ENCODE measurements at regions not wholly inside any gene's neighbourhood (a gene's known extent, or its start where the extent isn't known, plus 50 kb on each side); places are given as distances from the start of the nearest gene placed in this dataset.

DNA sequence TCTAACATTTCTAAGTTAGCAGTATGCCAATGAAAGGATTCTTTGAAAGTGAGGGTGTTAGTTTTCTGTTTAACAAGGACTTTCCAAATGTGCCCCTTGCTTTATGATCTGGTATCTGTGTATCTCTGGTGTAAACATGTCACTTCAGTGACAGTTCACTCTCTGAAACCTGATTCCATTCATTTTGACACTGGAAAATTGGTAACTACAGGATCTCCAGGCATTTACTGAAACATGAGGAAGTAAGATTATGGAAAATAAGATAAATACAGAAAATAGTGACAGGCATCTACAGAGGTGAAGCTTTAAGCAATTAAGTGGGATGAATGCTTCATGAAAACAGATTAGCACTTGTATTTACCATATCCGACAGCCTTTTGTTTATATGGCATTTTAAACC is 101.6 kb upstream of the MYO16 start:
- DNase-seq (no peak), ATAC-seq (ENCODE audit: poor library complexity) (no peak)
- Histone ChIP-seq H3K27ac (ENCODE audit: low read depth in 1 of 2, low read length in 2 of 2) (no peak overlapping the region), H3K4me1 (ENCODE audit: insufficient read depth, low read length) (no peaks in the 10 kb centered on the region), H3K27me3 (ENCODE audit: control insufficient read depth in 1 of 2, insufficient read depth in 2 of 2, low read length in 2 of 2) (no peaks in the 10 kb centered on the region), H3K36me3 (ENCODE audit: insufficient read depth, low read length) (no peaks in the 10 kb centered on the region), H3K9me3 (ENCODE audit: control insufficient read depth in 1 of 2, insufficient read depth in 1 of 2, low read length in 2 of 2) (peaks cover 0 to 7% of the 10 kb centered on the region in 2 experiments), H3K4me3 (ENCODE audit: low read length) (no peak overlapping the region)
- POLR2A ChIA-PET, result no interaction called here
- no peaks in the 10 kb centered on the region for H3K9me3 Mint-ChIP-seq
- CTCF ChIA-PET, result no interaction called here
- intact Hi-C loops (cut with DNase I, micrococcal nuclease), result no loop called here
- H3K36me3 Mint-ChIP-seq (ENCODE audit: low read depth), result no peaks in the 10 kb centered on the region
- H3K4me1 Mint-ChIP-seq (ENCODE audit: low read depth), result no peaks in the 10 kb centered on the region
- H3K27ac Mint-ChIP-seq, result no peak overlapping the region
- TF ChIP-seq CTCF (IDR thresholded peaks at IDR 0.05), result no peak
- peaks cover 15% of the 10 kb centered on the region for H3K27me3 Mint-ChIP-seq
- H3K4me3 Mint-ChIP-seq, result no peak overlapping the region

- CTCF ChIA-PET, result no interaction called here
- no peak overlapping the region for H3K4me3 ChIP-seq (ENCODE audit: low read length)
- ATAC-seq (ENCODE audit: poor library complexity) (no peak), DNase-seq (no peak)
- Mint-ChIP-seq H3K9me3 (no peaks in the 10 kb centered on the region), H3K27ac (no peak overlapping the region), H3K27me3 (peaks cover 15% of the 10 kb centered on the region), H3K4me3 (no peak overlapping the region), H3K4me1 (ENCODE audit: low read depth) (no peaks in the 10 kb centered on the region), H3K36me3 (ENCODE audit: low read depth) (no peaks in the 10 kb centered on the region)
- no peak for TF ChIP-seq CTCF (IDR thresholded peaks at IDR 0.05)
- intact Hi-C loops (cut with DNase I, micrococcal nuclease), result no loop called here
- POLR2A ChIA-PET, result no interaction called here
- H3K36me3 ChIP-seq (ENCODE audit: insufficient read depth, low read length), result no peaks in the 10 kb centered on the region
- no peaks in the 10 kb centered on the region for H3K4me1 ChIP-seq (ENCODE audit: insufficient read depth, low read length)
- peaks cover 0 to 4% of the 10 kb centered on the region in 2 experiments for H3K9me3 ChIP-seq (ENCODE audit: control insufficient read depth in 1 of 2, insufficient read depth in 1 of 2, low read length in 2 of 2)
- H3K27ac ChIP-seq (ENCODE audit: low read depth in 1 of 2, low read length in 2 of 2), result no peak overlapping the region
- no peaks in the 10 kb centered on the region for H3K27me3 ChIP-seq (ENCODE audit: control insufficient read depth in 1 of 2, insufficient read depth in 2 of 2, low read length in 2 of 2)
Measured at GRCh38 chr13:108528303-108528702, 101.1 kb upstream of the MYO16 start.

DNA sequence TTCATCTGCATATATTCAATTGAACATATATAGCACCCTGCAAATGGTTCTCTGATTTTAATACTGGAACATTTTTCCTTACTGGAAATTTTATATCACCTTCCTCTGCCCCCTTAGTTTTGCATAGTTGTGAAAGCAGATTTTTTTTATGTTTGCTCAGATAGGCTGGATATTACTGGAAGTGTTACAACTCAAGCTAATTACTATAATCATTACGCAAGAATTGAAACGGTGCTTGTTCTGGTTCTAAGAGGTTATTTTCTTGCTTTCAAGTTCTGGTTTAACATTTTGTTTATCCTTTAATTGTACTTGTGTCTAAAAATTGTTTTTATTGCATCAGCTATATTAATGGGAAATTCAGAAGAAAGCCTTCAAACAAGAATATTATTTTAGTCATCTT is 95.6 kb upstream of the MYO16 start:
- ChIA-PET CTCF (no interaction called here), POLR2A (no interaction called here)
- no peak for DNase-seq
- no peak overlapping the region for H3K4me3 Mint-ChIP-seq
- no peaks in the 10 kb centered on the region for H3K9me3 Mint-ChIP-seq
- H3K27me3 Mint-ChIP-seq, result peaks cover 21% of the 10 kb centered on the region
- no peak for ATAC-seq (ENCODE audit: poor library complexity)
- no peak for TF ChIP-seq CTCF (IDR thresholded peaks at IDR 0.05)
- Histone ChIP-seq H3K36me3 (ENCODE audit: insufficient read depth, low read length) (no peaks in the 10 kb centered on the region), H3K27ac (ENCODE audit: low read depth in 1 of 2, low read length in 2 of 2) (no peak overlapping the region), H3K4me3 (ENCODE audit: low read length) (no peak overlapping the region), H3K4me1 (ENCODE audit: insufficient read depth, low read length) (no peaks in the 10 kb centered on the region), H3K9me3 (ENCODE audit: control insufficient read depth in 1 of 2, insufficient read depth in 1 of 2, low read length in 2 of 2) (no peaks in the 10 kb centered on the region), H3K27me3 (ENCODE audit: control insufficient read depth in 1 of 2, insufficient read depth in 2 of 2, low read length in 2 of 2) (no peaks in the 10 kb centered on the region)
- H3K27ac Mint-ChIP-seq, result no peak overlapping the region
- intact Hi-C loops (cut with DNase I, micrococcal nuclease), result no loop called here
- no peaks in the 10 kb centered on the region for H3K36me3 Mint-ChIP-seq (ENCODE audit: low read depth)
- no peaks in the 10 kb centered on the region for H3K4me1 Mint-ChIP-seq (ENCODE audit: low read depth)

Data from CD4-positive, alpha-beta T cell (primary cell).